ENCODE measurements at regions not wholly inside any gene's neighbourhood (a gene's known extent, or its start where the extent isn't known, plus 50 kb on each side); places are given as distances from the start of the nearest gene placed in this dataset.

- H3K79me1 ChIP-seq (ENCODE audit: insufficient read depth, low read depth, low read length, poor library complexity, severe bottlenecking): no peaks in the 10 kb centered on the region
- H2BK5ac ChIP-seq (ENCODE audit: insufficient read length, low read length): no peak overlapping the region
- H3K4me1 ChIP-seq (ENCODE audit: insufficient read depth, low read length): no peaks in the 10 kb centered on the region
- H2AFZ ChIP-seq (ENCODE audit: low read length): no peak overlapping the region
- H4K5ac ChIP-seq (ENCODE audit: insufficient read length, low read depth, low read length): no peak overlapping the region
- no peak overlapping the region for H3K56ac ChIP-seq (ENCODE audit: insufficient read length, low read depth, low read length)
- H4K91ac ChIP-seq (ENCODE audit: insufficient read length, low read depth, low read length): no peak overlapping the region
- no peaks in the 10 kb centered on the region for H3K27me3 ChIP-seq (ENCODE audit: insufficient read depth, low read length)
- H3K79me2 ChIP-seq (ENCODE audit: insufficient read depth, low read length): no peaks in the 10 kb centered on the region
- H2BK120ac ChIP-seq (ENCODE audit: low read depth, low read length, poor library complexity, severe bottlenecking): no peak overlapping the region
- H3K4ac ChIP-seq (ENCODE audit: low read depth, low read length): no peak overlapping the region
- H3K36me3 Mint-ChIP-seq (ENCODE audit: insufficient read depth in 1 of 3, low read depth in 3 of 3): no peaks in the 10 kb centered on the region
- H3K23ac ChIP-seq (ENCODE audit: insufficient read length, low read depth, low read length): no peak overlapping the region
- H2BK15ac ChIP-seq (ENCODE audit: low read depth, low read length): no peak overlapping the region
- H3K4me3 Mint-ChIP-seq: no peak overlapping the region
- H2BK12ac ChIP-seq (ENCODE audit: insufficient read length, low read depth, low read length): no peak overlapping the region
- H3K27me3 Mint-ChIP-seq (ENCODE audit: low read depth): no peaks in the 10 kb centered on the region
- H2BK20ac ChIP-seq (ENCODE audit: low read depth, low read length, poor library complexity, severe bottlenecking): no peak overlapping the region
- H4K8ac ChIP-seq (replicated peaks; ENCODE audit: insufficient read length, low read depth, low read length): no peak overlapping the region
- H3K9me3 Mint-ChIP-seq: no peaks in the 10 kb centered on the region
- no peak overlapping the region for H3K14ac ChIP-seq (ENCODE audit: insufficient read depth, low read length)
- no peak overlapping the region for H3K9ac ChIP-seq (ENCODE audit: extremely low read depth, insufficient read length, low read length)
- TF ChIP-seq CTCF (conservative IDR thresholded peaks at IDR 0.05): no peak
- peaks cover 14% of the 10 kb centered on the region in 2 experiments for H3K4me1 Mint-ChIP-seq
- H3K27ac Mint-ChIP-seq: no peak overlapping the region
- DNase-seq: no peak
- H3K23me2 ChIP-seq (ENCODE audit: insufficient read length, low read depth, low read length, poor library complexity, severe bottlenecking): no peaks in the 10 kb centered on the region
- no peaks in the 10 kb centered on the region for H3K9me3 ChIP-seq (ENCODE audit: control insufficient read depth, low read depth, low read length)
- no peak overlapping the region for H2AK5ac ChIP-seq (ENCODE audit: insufficient read length, low read length)
- no peak overlapping the region for H3K18ac ChIP-seq (ENCODE audit: insufficient read length, low read depth, low read length)
- no CpG with 5 or more reads among the region's 4 CpGs for WGBS (ENCODE audit: extremely low coverage, insufficient read length, low lambda C conversion rate)
- H4K20me1 ChIP-seq (ENCODE audit: control insufficient read depth, insufficient read depth, insufficient read length): no peaks in the 10 kb centered on the region
- no peak overlapping the region for H3K4me2 ChIP-seq (ENCODE audit: insufficient read depth, insufficient read length, low read length)
- H3K27ac ChIP-seq (ENCODE audit: insufficient read length, low read depth, low read length): no peak overlapping the region
- no peak overlapping the region for H3T11ph ChIP-seq (ENCODE audit: low read length)
These were observed 252.7 kb upstream of the FERD3L start for GRCh38 chr7:19397911-19398310.
